Type B pancreatic cell (in vitro differentiated cells): ENCODE measurements at regions not wholly inside any gene's neighbourhood (a gene's known extent, or its start where the extent isn't known, plus 50 kb on each side); places are given as distances from the start of the nearest gene placed in this dataset.

Source experiments
- DNase-seq: peaks from one replicate; pipeline ENCODE4 v3.0.0; 2021; ENCODE audit warnings: mixed read lengths; ENCODE audit not compliant: unreplicated experiment; ENCODE audit errors: extremely low spot score
- H3K27ac Mint-ChIP-seq: 2 replicates; pipeline ENCODE4 v1.8.0; 2021; ENCODE audit warnings: mild to moderate bottlenecking, mixed read lengths
- H3K27me3 Mint-ChIP-seq: 2 replicates; pipeline ENCODE4 v1.8.0; 2021; ENCODE audit warnings: mixed read lengths
- H3K36me3 Mint-ChIP-seq: 2 replicates; pipeline ENCODE4 v1.8.0; 2021; ENCODE audit warnings: mixed read lengths
- H3K4me1 Mint-ChIP-seq: one replicate; pipeline ENCODE4 v1.8.0; 2021; ENCODE audit warnings: mixed read lengths; ENCODE audit not compliant: unreplicated experiment
- H3K4me3 Mint-ChIP-seq: 2 replicates; pipeline ENCODE4 v1.8.0; 2021; ENCODE audit warnings: mild to moderate bottlenecking, mixed read lengths
- H3K9me3 Mint-ChIP-seq: 2 replicates; pipeline ENCODE4 v1.8.0; 2021; ENCODE audit warnings: mixed read lengths
- CTCF ChIP-seq: fragments of 200-600 bp; sonication (generic); conservative IDR thresholded peaks from 2 replicates; pipeline ENCODE4 v1.5.0; 2021; ENCODE audit warnings: antibody characterized with exemption, mild to moderate bottlenecking

GRCh38 chr18:38243291-38243690 is 677.7 kb upstream of the CELF4 start:
- H3K4me1 Mint-ChIP-seq, result no peaks in the 10 kb centered on the region
- no peak overlapping the region for H3K4me3 Mint-ChIP-seq
- DNase-seq, result no peak
- H3K27me3 Mint-ChIP-seq, result no peaks in the 10 kb centered on the region
- no peak for TF ChIP-seq CTCF
- no peaks in the 10 kb centered on the region for H3K36me3 Mint-ChIP-seq
- H3K9me3 Mint-ChIP-seq, result no peaks in the 10 kb centered on the region
- H3K27ac Mint-ChIP-seq, result no peak overlapping the region

DNA sequence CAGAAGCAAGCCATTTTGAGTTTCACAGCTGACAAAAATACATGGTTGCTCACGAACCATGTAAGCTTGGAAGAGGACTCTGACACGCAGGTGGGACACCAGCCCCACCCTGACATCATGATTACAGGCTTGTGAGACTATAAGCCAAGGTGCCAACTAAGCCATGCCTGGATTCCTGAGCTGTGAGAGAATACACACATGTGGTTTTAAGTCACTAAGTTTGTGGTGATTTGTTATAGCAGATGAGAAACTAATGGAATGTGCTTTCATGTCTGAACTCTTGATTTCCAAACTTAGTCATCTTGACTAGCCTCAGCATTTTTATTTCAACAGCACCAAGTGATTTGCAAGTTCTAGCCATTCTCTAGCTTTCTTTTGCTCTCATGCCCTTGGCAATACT is 676.1 kb upstream of the CELF4 start:
- no peaks in the 10 kb centered on the region for H3K4me1 Mint-ChIP-seq
- H3K27me3 Mint-ChIP-seq, result no peaks in the 10 kb centered on the region
- H3K9me3 Mint-ChIP-seq, result no peaks in the 10 kb centered on the region
- TF ChIP-seq CTCF, result no peak
- no peak overlapping the region for H3K4me3 Mint-ChIP-seq
- no peaks in the 10 kb centered on the region for H3K36me3 Mint-ChIP-seq
- DNase-seq, result no peak
- peak overlapping the region; percentile 0 for H3K27ac Mint-ChIP-seq

DNA sequence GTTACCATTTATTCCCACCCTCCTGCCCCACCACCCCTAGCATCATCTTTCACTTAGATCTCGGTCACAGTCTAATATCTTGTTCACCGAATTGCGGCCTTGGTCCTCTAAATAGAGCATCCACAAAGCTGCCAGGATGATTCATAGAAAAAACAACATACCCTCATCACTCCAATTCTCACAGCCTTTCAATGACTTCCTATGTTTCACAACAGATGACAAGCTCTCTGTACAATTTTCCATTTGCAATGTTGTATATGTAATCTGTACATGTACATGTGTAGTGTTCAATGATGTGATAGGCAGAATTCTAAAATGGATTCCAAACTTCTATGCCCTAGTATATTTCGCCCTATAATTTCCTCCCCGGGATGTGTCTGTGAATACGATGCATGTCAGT is 675.6 kb upstream of the CELF4 start:
- H3K9me3 Mint-ChIP-seq, result no peaks in the 10 kb centered on the region
- no peak for TF ChIP-seq CTCF
- no peak for DNase-seq
- H3K27me3 Mint-ChIP-seq, result no peaks in the 10 kb centered on the region
- H3K27ac Mint-ChIP-seq, result no peak overlapping the region
- no peaks in the 10 kb centered on the region for H3K4me1 Mint-ChIP-seq
- no peaks in the 10 kb centered on the region for H3K36me3 Mint-ChIP-seq
- H3K4me3 Mint-ChIP-seq, result no peak overlapping the region

GRCh38 chr18:38239606-38240005 is 674.0 kb upstream of the CELF4 start:
- no peaks in the 10 kb centered on the region for H3K27me3 Mint-ChIP-seq
- no peaks in the 10 kb centered on the region for H3K36me3 Mint-ChIP-seq
- DNase-seq, result no peak
- no peak overlapping the region for H3K27ac Mint-ChIP-seq
- no peak for TF ChIP-seq CTCF
- H3K4me3 Mint-ChIP-seq, result no peak overlapping the region
- H3K9me3 Mint-ChIP-seq, result no peaks in the 10 kb centered on the region
- H3K4me1 Mint-ChIP-seq, result no peaks in the 10 kb centered on the region

- no peaks in the 10 kb centered on the region for H3K9me3 Mint-ChIP-seq
- H3K4me3 Mint-ChIP-seq, result no peak overlapping the region
- DNase-seq, result no peak
- no peak overlapping the region for H3K27ac Mint-ChIP-seq
- H3K4me1 Mint-ChIP-seq, result no peaks in the 10 kb centered on the region
- H3K36me3 Mint-ChIP-seq, result no peaks in the 10 kb centered on the region
- H3K27me3 Mint-ChIP-seq, result no peaks in the 10 kb centered on the region
- no peak for TF ChIP-seq CTCF
Measured at GRCh38 chr18:38237796-38238195, 672.2 kb upstream of the CELF4 start.

DNA sequence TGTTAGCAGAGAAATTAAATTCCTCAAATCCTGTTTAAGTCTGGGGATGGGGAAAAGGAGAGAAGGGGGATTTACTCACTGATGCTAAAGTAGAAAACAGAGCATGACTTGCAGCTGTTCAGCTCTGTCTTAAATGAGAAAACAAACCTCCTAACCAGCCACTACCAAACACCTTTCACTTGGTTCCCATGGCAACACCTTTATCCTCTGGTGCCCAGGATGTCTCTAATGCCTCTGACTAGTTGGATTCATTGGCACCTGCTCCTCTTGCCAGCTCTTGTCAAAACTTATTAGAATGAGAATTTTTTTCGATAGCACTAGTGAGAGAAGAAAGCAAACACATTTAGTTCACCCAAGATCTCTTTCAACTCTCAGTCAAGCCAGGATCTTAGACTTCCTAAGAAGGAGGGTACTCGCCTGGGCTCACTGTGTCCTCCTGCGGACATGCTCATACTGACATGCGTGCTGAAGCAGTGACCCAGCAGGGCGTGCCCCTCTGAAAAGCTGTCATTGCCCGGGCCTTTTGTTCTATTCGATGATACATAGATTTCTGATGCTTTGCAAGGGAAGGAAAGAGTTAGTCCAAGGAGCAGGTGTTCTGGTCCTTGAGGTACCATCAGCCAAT is 656.0 kb upstream of the CELF4 start:
- no peak for DNase-seq
- H3K36me3 Mint-ChIP-seq, result no peaks in the 10 kb centered on the region
- no peak overlapping the region for H3K27ac Mint-ChIP-seq
- H3K27me3 Mint-ChIP-seq, result no peaks in the 10 kb centered on the region
- H3K4me1 Mint-ChIP-seq, result peaks cover 4% of the 10 kb centered on the region
- H3K9me3 Mint-ChIP-seq, result no peaks in the 10 kb centered on the region
- no peak for TF ChIP-seq CTCF
- H3K4me3 Mint-ChIP-seq, result no peak overlapping the region
